ENCODE measurements at regions not wholly inside any gene's neighbourhood (a gene's known extent, or its start where the extent isn't known, plus 50 kb on each side); places are given as distances from the start of the nearest gene placed in this dataset.
A peak's percentile ranks its signal among the peaks of the same experiment; 100 is the strongest.

- no peak overlapping the region for H3K9ac ChIP-seq (ENCODE audit: insufficient read depth in 1 of 2, low read length in 2 of 2)
- no peak overlapping the region for H3K4me3 ChIP-seq
- peaks cover 10 to 27% (median 12%) of the 10 kb centered on the region in 5 donors for H3K4me1 ChIP-seq (ENCODE audit: control insufficient read depth in 5 of 5, insufficient read depth in 5 of 5, low read length in 5 of 5)
- DNase-seq (peak in 1 of 3 donors; percentile 26), ATAC-seq (ENCODE audit: insufficient read depth, low FRiP score) (no peak)
- H3K36me3 ChIP-seq (ENCODE audit: control insufficient read depth in 4 of 4, insufficient read depth in 4 of 4, low read length in 4 of 4): no peaks in the 10 kb centered on the region
- no peak overlapping the region for H3K27ac ChIP-seq (ENCODE audit: low read depth in 1 of 2, low read length in 1 of 2)
- H3K27me3 ChIP-seq (ENCODE audit: control insufficient read depth in 3 of 3, insufficient read depth in 3 of 3, low read length in 2 of 3): no peaks in the 10 kb centered on the region
- TF ChIP-seq, protein P1, sequence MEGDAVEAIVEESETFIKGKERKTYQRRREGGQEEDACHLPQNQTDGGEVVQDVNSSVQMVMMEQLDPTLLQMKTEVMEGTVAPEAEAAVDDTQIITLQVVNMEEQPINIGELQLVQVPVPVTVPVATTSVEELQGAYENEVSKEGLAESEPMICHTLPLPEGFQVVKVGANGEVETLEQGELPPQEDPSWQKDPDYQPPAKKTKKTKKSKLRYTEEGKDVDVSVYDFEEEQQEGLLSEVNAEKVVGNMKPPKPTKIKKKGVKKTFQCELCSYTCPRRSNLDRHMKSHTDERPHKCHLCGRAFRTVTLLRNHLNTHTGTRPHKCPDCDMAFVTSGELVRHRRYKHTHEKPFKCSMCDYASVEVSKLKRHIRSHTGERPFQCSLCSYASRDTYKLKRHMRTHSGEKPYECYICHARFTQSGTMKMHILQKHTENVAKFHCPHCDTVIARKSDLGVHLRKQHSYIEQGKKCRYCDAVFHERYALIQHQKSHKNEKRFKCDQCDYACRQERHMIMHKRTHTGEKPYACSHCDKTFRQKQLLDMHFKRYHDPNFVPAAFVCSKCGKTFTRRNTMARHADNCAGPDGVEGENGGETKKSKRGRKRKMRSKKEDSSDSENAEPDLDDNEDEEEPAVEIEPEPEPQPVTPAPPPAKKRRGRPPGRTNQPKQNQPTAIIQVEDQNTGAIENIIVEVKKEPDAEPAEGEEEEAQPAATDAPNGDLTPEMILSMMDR (IDR thresholded peaks at IDR 0.05; ENCODE audit: control extremely low read depth, extremely low read depth): no peak
- H3K9me3 ChIP-seq (ENCODE audit: control insufficient read depth in 4 of 4, insufficient read depth in 3 of 4, low read length in 3 of 4): peaks cover 0 to 4% (median 0%) of the 10 kb centered on the region in 4 donors
- WGBS, 2 donors: 80 to 91% methylated on average over 8 of the region's 8 CpGs
These were observed 148.8 kb downstream of the VAPA start for GRCh38 chr18:10062302-10063300.

GRCh38 chr18:10063489-10063888 lies 149.7 kb downstream of the VAPA start:
- DNase-seq: no peak
- no peak overlapping the region for H3K27ac ChIP-seq (ENCODE audit: low read depth in 1 of 2, low read length in 1 of 2)
- peaks cover 0 to 4% (median 0%) of the 10 kb centered on the region in 4 donors for H3K9me3 ChIP-seq (ENCODE audit: control insufficient read depth in 4 of 4, insufficient read depth in 3 of 4, low read length in 3 of 4)
- no peak overlapping the region for H3K4me3 ChIP-seq
- H3K9ac ChIP-seq (ENCODE audit: insufficient read depth in 1 of 2, low read length in 2 of 2): no peak overlapping the region
- 93 to 94% methylated on average over 8 of the region's 8 CpGs for WGBS, 2 donors
- peaks cover 3 to 20% (median 9%) of the 10 kb centered on the region in 5 donors for H3K4me1 ChIP-seq (ENCODE audit: control insufficient read depth in 5 of 5, insufficient read depth in 5 of 5, low read length in 5 of 5)
- no peaks in the 10 kb centered on the region for H3K27me3 ChIP-seq (ENCODE audit: control insufficient read depth in 3 of 3, insufficient read depth in 3 of 3, low read length in 2 of 3)
- TF ChIP-seq, protein P1 (IDR thresholded peaks at IDR 0.05; ENCODE audit: control extremely low read depth, extremely low read depth): no peak
- ATAC-seq (ENCODE audit: insufficient read depth, low FRiP score): no peak
- H3K36me3 ChIP-seq (ENCODE audit: control insufficient read depth in 4 of 4, insufficient read depth in 4 of 4, low read length in 4 of 4): no peaks in the 10 kb centered on the region

- Histone ChIP-seq H3K9ac (ENCODE audit: insufficient read depth in 1 of 2, low read length in 2 of 2) (no peak overlapping the region), H3K9me3 (ENCODE audit: control insufficient read depth in 4 of 4, insufficient read depth in 3 of 4, low read length in 3 of 4) (peaks cover 0 to 4% (median 0%) of the 10 kb centered on the region in 4 donors), H3K36me3 (ENCODE audit: control insufficient read depth in 4 of 4, insufficient read depth in 4 of 4, low read length in 4 of 4) (no peaks in the 10 kb centered on the region), H3K4me3 (no peak overlapping the region), H3K27me3 (ENCODE audit: control insufficient read depth in 3 of 3, insufficient read depth in 3 of 3, low read length in 2 of 3) (no peaks in the 10 kb centered on the region), H3K4me1 (ENCODE audit: control insufficient read depth in 5 of 5, insufficient read depth in 5 of 5, low read length in 5 of 5) (peaks cover 0 to 20% (median 8%) of the 10 kb centered on the region in 5 donors), H3K27ac (ENCODE audit: low read depth in 1 of 2, low read length in 1 of 2) (no peak overlapping the region)
- ATAC-seq (ENCODE audit: insufficient read depth, low FRiP score) (no peak), DNase-seq (no peak)
- 83% methylated on average over 3 of the region's 3 CpGs for WGBS, 2 donors
- TF ChIP-seq, protein P1 (IDR thresholded peaks at IDR 0.05; ENCODE audit: control extremely low read depth, extremely low read depth): no peak
These were observed 150.5 kb downstream of the VAPA start for GRCh38 chr18:10064267-10064666.
